Effector CD8-positive, alpha-beta T cell (primary cell): ENCODE measurements at regions not wholly inside any gene's neighbourhood (a gene's known extent, or its start where the extent isn't known, plus 50 kb on each side); places are given as distances from the start of the nearest gene placed in this dataset.

Experiments
- DNase-seq: peaks from one replicate; lab custom pipeline; 2025; lab: John Stamatoyannopoulos, UW

DNA sequence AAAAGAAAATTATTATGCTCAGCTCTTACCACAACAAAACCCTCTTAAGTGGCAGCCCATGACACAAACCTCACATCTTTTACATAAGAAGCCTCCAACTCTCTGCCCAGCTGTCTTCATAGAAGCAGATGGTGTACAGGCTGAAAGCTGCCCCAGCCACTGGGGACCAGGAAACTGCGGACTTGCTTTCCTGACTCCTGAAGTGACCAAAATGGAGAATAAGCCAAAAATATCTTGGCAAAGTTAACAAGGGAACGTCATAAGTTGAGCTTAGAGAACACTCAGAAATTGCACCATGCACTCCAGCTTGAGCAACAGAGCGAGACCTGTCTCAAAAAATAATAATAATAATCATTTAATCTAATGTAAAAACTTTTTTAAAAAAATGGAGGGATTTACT is 160.3 kb upstream of the CDYL start:
- DNase-seq: no peak

DNA sequence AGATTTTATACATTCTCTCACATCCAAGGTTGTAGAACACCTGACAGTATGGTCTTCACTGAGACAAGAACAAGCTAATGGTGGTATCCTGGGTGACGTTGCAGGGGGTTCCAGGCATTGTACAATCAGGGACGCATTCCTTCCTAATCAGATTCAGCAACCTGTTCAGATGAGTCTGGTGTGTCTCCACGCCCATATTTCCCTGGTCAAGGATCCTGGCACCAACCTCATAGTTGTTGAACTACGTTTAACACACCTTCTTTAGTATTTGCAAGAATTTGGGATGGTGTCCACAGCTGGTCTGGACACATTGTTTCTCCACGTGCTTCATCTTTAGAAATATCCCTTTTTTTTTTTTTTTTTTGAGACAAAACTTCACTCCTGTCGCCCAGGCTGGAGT is 161.0 kb upstream of the CDYL start:
- DNase-seq: no peak

DNA sequence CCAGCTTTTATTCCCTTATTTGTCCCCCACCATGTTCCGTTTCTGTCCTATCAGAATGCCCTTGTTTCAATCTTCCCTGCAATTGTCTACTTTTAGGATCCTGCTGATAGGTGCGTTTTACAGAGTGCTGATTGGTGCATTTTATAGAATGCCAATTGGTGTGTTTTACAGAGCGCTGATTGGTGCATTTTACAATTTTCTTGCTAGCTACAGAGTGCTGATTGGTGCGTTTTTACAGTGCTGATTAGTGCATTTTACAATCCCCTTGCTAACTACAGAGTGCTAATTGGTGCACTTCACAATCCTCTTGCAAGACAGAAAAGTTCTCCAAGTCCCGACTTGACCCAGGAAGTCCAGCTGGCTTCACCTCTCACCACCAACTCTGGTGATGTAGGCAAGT is 161.6 kb upstream of the CDYL start:
- no peak for DNase-seq

DNA sequence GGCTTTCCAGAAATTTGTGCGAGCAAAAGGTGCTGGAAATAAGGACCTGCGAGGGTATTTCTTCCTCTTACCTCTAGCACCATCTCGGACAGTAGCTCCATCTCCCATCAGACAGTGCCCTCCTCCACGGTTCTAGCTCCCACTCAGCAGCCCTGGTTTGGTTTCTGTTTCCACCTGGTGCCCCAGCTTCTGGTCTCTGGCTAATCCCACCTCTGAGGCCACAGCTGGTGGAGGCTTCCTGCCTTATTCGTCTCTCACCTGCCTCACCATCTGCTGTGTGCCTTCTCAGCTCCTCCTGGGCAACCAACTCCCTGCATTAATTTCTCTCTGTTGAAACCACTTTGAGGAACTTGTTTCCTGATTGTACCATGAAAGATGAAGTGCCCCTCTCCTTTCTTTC is 162.4 kb upstream of the CDYL start:
- no peak for DNase-seq

DNA sequence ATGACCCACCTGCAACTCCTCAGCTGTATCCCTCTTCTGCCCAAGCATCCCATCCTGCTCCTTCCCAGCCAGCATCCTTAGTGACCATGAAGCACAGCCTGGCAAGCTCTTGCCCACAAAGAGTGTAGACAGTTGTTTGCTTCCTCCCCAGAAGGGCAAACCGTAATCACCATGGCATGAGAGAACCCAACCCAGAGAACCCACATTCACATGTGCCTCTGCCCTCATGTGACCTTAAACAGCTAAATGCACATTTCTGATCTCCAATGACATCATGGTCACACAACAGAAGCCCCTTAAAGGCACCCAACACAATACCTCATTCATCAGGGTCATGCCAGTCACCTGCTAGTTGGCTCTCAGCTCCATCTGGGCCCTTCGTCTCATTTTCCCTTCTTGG is 162.8 kb upstream of the CDYL start:
- no peak for DNase-seq

DNA sequence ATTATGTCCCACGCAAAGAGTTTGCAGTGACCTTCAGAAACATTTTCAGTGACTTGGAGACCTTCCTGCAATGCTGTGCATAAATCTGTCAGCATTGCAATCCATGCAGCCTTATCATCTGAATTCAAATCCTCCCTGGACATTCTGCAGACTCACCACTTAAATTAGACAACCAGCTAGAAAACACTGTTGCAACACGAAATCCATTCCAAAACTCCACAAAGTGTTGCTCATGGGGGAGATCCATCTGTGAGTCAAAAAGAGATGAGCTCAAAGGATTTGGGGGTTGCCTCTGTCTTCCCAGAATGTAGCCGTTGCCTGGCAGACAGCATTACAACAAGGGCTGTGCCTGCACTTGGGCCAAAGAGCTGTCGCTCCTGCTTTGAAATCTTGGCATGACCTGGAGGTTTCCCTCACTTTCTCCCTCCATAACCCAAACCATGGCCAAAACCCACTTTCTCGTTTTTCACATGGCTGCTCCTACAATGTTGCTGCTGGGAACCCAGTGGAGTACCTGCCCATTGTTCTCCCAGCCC is 163.5 kb upstream of the CDYL start:
- no peak for DNase-seq

DNA sequence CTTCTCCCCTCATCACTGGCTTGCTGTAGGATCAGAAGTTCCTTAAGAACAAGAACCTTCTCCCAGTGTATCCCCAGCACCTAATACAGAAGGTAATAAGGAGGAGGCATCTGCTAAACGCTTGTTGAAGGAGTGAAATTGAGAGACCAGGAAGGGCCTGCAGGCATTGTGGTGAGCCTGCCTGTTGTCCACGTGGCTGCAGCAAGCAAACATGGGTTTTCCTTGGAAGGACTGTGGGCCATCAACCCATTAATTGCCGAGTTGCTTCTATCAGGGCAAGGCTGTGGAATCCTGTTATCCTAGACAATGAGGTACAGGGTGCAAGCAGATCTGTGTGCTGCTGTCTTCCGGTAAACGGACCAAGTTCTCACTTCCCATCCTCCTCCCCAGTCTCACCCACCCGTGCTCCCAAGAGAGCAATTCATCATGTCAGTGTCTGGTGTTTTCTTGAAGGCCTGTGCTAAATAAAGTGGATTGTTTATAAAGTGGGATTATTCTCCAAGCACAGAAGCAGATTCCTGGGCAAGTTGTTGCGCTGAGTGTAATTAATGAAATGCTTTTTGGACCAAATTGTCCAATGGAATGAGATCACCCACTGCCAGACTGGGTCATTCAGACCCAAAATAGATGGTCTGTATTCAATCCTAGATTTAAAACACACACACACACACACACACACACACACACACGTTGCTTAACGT is 164.6 kb upstream of the CDYL start:
- no peak for DNase-seq

DNA sequence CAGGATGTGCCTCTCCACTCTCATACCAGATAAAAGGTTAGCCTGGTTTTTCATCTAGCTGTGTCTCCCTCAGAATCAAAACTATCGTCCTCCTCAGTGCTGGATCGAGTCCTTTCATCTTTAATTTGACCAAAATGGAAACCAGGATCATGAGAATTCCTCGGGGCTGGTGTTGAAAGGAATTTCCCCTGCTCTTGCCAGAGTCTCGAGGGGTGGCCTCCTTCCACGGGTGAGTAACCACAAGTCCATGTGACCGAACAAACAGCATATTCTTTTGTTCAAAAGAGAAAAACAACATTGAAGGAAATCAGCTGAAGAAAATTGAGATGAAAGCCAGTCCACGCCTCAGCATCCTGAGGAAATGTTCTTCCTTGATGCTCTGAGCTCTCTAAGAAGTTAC is 165.9 kb upstream of the CDYL start:
- DNase-seq: no peak

DNA sequence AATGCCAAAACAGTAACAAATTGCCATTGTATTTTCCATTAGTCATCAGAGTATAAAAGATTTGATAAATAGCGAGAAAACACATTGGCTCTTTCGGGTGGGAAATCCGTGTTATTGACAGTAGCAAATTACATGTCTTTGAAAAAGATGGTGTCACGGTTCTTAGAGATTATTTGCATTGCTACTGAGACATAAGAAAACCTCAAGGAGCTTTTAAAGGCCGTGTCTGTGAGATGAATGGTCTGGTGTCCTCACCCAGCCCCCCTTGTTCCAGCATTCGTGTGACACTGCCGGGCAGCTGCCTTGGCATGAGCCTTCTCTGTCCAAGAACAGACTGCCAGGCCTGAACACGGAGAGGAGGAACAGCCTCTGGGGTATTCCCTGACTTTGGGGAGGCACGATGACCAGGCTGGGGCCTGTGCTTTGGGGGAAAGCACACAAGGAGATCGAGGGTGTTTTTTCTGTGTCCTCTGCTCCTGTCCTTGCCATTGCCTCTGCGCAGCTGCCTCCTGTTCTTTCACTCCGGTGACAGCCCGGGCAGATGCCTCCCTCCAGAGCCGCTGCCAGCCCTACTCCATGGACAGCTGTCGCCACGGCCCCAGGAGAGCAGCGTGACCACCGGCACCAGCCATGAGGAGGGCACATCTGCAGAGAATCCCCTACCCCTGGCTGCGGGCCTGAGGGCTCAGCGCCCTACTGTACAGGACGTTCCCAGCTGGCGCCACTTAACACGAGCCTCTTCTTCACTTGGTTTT is 167.7 kb upstream of the CDYL start:
- DNase-seq: no peak

DNA sequence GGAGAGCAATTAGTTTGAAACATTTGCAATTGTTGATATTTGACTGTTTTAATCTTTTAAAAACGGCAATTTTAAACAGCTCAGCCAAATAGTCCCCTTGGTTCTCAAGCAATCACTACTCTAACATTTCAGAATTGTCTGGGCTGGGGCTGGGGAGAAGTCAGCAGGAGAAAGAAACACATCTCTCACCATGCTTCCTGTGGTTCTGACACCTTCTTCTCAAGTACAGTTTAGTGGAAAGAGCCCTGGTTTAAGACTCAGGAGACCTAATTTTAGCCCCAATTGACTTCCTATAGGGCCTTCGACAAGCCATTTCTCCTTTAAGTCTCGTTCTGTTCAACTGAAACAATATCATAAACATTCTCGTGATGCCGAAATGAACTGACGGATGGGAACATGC is 168.4 kb upstream of the CDYL start:
- no peak for DNase-seq

DNA sequence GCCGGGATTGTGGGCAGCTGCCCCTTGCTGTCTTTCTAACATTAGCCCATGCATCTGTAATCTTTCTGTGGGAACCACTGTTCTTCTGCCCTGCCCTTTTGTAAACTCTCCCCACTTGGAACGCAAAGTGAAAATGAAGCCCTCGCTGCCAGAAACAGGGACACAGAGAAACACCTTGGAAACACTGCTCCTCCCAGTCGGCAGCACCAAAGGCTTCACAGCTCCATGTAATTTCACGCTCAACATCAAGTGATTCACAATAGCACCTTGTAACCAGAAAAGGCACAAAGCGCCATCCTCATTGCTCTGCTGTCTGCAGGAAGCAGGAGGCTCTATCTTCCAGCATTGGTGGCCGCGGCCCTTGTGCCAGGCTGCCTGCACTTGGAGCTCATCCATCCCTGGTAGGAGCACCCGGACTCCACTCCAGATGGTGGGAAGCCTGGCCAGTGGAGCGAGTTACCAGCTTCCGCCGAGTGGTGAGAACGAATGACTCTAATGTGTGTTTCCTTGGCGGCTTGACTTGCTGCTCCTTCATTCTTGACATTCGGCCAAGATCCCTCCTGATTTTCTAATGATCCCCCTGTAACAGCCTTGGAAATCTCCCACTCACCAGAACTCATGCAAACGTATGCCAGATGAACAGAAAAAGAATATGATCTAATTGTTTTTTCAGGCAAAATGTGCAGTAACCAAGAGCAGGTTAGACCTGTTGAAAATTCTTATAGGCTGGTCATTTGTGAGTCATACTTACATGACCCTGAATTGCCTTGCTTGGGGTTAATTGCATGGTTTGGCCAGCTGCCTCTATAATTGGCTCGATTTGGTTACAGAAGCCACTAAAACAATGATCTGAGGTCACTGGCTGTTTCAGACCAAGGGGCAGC is 169.1 kb upstream of the CDYL start:
- no peak for DNase-seq

DNA sequence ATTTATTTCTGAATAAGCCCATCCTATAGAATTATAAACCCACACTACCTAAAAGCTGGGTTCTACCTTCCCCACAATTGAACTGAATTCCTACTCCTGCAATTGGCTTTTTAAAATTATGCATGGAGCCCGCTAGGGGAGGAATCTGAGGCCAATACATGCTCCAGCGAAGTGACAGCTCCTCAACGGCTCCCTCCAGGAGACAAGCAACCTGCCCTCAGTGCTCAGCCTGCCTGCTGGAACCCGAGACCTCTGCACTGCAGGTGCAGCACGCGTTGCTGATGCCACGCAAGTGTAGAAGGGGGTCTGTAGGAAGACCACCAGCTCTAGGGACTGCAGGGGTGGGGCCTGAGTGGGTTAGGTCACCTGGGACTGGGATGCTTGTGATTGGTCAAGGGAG is 170.2 kb upstream of the CDYL start:
- no peak for DNase-seq

DNA sequence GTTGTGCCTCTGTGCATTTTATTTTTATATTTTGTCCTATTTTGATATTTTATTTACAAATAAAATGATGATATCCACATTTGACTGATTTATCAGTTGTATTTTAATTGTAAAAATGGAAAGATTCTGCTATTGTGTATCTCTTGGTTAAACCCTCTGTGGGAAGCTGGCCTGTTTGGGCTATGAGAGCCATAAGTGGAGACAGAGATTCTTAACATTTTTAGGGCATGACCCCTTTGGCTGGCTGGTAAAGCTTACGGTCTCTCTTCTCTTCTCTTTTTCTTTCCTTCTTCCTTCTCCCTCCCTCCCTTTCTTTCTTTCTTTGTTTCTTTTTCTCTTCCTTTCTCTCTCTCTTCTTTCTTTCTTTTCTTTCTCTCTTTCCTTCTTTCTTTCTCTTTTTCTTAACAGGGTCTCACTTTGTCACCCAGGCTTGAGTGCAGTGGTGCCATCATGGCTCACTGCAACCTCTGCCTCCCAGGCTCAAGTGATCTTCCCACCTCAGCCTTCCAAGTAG is 172.3 kb upstream of the CDYL start:
- no peak for DNase-seq

DNA sequence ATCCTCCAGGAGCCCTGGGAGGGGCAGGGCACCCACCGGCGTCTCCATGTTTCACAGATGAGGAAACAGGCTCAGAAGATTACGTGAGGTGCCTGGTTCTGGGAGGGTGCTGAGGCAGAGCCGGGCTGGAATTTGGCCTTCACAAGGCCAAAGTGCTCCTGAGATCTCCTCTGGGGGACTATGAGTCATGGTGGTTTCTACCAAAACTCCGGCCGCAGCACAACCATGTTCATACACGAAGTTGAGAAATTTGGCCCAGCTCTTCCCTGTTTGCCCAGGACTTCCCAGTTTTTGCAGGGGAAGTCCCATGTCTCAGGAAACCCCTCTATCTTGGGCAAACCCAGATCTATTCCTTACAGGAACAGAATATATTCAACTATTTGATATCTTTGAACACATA is 172.9 kb upstream of the CDYL start:
- DNase-seq: no peak

DNA sequence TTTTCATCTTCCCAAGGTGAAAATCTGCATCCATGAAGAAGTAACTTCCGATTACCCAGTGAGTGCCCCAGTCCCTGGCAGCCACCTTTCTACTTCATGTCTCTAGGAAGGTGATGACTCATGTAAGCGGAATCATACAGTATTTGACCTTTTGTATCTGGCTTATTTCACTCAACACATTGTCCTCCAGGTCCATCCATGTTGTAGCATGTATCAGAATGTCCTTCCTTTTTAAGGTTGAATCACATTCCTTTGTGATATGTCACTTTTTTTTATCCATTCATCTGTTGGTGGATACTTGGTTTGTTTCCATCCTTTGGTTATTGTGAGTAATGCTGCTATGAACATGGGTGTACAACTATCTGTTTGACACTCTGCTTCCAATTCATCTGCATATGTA is 176.3 kb upstream of the CDYL start:
- no peak for DNase-seq

DNA sequence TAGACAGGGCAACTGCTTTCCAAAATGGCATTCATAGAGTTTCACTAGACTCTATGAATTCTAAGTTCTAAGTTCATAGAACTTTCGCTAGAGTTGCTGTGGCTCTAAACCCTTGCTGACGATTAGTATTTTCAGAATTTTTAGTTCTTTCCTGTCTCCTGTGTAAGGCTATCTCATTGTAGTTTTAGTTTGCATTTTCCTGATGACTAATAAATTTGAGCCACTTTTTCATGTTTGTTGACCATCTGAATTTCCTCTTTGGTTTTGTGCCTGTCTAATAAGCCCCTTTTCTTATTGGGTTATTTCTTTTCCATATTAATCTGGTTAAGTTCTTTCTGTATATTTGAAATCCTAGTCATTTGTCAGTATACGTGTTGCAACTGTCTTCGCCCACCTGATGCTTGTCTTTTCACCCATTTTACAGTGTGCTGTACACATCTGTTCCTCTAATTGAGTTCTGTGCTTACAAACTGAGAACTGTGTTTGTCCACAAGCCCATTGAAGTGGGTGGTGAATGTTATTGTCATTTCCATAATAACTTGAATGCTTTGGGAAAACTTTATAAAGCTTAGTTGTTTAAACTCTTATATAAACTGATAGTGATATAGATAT is 177.7 kb upstream of the CDYL start:
- DNase-seq: no peak

DNA sequence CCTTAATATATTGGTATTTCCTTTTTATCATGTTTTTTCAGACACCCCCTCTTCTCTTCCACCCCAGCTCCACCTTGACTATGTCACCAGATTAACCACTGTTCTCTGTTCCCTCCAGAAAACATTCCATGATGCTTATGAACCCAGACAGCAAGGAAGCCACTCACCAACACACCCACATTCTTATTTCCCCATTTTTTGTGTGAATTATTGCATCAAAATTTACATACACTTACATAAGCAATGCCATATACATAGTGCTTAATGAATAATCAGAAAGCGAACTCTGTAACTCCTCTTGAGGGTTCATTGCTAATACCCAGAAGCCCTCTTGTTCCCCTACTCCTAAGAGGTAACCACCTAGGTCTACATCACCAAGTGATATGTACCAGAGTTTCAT is 182.3 kb upstream of the CDYL start:
- no peak for DNase-seq

DNA sequence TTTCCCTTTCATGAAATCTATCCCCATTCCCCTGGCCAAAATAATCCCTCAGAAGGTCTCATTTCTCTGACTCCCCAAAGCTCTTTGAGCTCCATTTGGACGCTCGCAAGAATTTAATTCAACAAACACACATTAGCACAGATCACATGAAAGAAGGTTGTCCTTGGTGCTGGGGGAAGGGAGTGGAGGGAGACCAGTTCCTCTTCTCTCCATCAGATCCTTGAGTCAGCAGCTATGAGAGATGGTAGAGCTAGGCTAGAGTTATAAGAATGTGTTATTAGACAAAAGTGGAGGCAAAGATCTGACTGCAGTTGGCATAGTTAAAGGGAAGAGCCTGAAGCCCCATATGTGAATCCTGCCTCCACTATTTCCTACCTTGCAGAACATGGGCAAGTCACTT is 184.2 kb upstream of the CDYL start:
- no peak for DNase-seq

DNA sequence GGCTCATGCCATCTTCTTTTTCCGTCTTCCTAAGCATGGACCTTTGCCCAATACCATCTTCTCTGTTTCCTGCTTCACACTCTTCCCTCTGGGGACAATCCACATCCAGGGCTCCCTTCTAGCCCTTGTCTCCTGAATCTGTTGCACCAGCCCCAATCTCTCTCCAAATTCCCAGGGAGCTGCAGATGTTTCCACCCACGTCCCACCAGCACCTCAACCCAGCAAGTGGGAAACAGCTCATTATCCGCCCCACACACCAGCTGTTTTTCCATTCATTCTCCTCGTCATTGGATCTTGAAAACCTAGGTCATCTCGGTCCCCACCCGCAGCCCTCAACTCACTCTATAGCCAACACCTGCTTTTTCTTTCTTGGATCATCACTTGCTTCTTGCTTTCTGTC is 185.0 kb upstream of the CDYL start:
- no peak for DNase-seq

DNA sequence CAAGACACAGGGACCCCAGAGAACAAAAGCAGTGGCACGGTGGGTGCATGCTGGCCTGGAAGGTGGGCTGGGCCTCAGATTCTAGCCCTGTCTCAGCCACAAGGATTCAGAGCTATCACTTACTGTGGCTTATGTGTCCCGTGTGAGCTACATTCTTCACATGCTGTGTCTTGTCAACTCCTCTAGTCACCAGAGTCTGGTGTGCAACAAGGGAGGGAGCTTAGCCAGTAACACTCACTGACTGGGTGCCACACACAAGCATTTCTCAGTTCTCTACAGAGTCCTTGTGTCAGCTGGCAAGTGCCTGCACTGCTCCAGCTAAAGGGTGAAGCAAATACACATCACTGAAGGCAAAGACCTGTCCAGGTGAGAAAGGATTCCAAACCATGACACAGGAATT is 186.9 kb upstream of the CDYL start:
- no peak for DNase-seq

DNA sequence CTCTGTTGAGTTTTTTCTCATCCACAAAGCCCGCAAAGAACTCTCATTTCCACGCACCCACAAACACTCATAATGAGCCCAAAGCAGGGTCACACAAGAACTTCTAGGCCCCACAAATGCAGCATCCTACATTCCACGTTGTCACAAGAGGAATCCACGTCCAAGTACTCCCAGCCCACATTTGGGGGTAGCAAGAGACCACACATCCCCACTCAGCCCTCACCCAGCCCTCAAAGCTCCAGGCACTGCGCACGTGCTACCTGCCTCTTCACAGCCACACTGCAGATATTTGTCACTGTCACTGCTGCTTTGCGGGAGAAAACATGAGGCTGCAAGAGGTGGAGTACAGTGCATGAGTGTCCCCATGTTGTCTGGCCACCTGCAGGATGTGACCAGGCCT is 187.6 kb upstream of the CDYL start:
- DNase-seq: no peak

DNA sequence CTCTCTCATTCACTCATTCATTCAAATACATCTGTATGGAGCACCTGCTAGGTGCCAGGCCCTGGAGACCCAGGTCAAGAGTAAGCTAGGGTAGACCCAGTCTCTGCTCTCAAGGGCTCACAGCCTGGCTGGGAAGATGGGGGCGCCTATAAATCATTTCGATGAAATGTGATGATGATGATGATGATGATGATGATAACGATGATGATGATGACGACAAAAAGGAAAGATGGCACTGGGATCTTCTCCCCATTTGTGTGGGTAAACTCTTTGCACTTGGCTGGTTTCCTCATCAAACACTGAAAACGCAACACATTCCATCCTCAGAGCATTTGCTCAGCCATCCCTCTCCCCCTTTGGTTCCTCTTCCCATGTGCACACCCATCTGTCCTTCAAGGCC is 188.0 kb upstream of the CDYL start:
- DNase-seq: no peak
